GM23338 (cell line): ENCODE measurements at regions not wholly inside any gene's neighbourhood (a gene's known extent, or its start where the extent isn't known, plus 50 kb on each side); places are given as distances from the start of the nearest gene placed in this dataset.

Experiments
- ATAC-seq: fragments of 200-7000 bp; cut with Tn5 transposase; 3 replicates; pipeline ENCODE4 v1.9.1; 2020
- DNase-seq: peaks from one replicate; pipeline ENCODE4 v3.0.0-alpha.2; 2015; ENCODE audit warnings: low spot score
- H2AFZ ChIP-seq: fragments of 200-600 bp; sonication (generic); 2 replicates; pipeline ENCODE4 v1.8.0; 2016; ENCODE audit warnings: antibody characterized with exemption, mild to moderate bottlenecking, moderate library complexity
- H3F3A ChIP-seq: fragments of 200-600 bp; sonication (generic); replicated peaks from 2 replicates; pipeline ENCODE4 v1.8.0; 2017; ENCODE audit warnings: antibody characterized with exemption, mixed run types, low read depth
- H3K27ac ChIP-seq: fragments of 200-600 bp; sonication (generic); 2 replicates; pipeline ENCODE4 v1.6.1; 2016; ENCODE audit warnings: low read depth
- H3K27me3 ChIP-seq: fragments of 200-600 bp; sonication (generic); 2 replicates; pipeline ENCODE4 v1.8.0; 2016; ENCODE audit warnings: mild to moderate bottlenecking, mixed run types, moderate library complexity; ENCODE audit not compliant: insufficient read depth
- H3K36me3 ChIP-seq: fragments of 200-600 bp; sonication (generic); 2 replicates; pipeline ENCODE4 v1.8.0; 2016; ENCODE audit warnings: mild to moderate bottlenecking; ENCODE audit not compliant: insufficient read depth
- H3K4me1 ChIP-seq: fragments of 200-600 bp; sonication (generic); 2 replicates; pipeline ENCODE4 v1.8.0; 2016; ENCODE audit warnings: mild to moderate bottlenecking, moderate library complexity; ENCODE audit not compliant: insufficient read depth
- H3K4me2 ChIP-seq: fragments of 200-600 bp; sonication (generic); 2 replicates; pipeline ENCODE4 v1.7.1; 2017; ENCODE audit warnings: mixed run types
- H3K4me3 ChIP-seq: fragments of 200-600 bp; sonication (generic); 2 replicates; pipeline ENCODE4 v1.6.1; 2016; ENCODE audit warnings: mixed run types
- H3K79me2 ChIP-seq: fragments of 200-600 bp; sonication (generic); replicated peaks from 2 replicates; pipeline ENCODE4 v1.8.0; 2017; ENCODE audit warnings: mild to moderate bottlenecking; ENCODE audit not compliant: insufficient read depth
- H3K9me2 ChIP-seq: fragments of 200-600 bp; sonication (generic); 2 replicates; pipeline ENCODE4 v1.8.0; 2017; ENCODE audit not compliant: insufficient read depth
- H4K20me1 ChIP-seq: fragments of 200-600 bp; sonication (generic); replicated peaks from 2 replicates; pipeline ENCODE4 v1.8.0; 2017; ENCODE audit warnings: mild to moderate bottlenecking; ENCODE audit not compliant: insufficient read depth
- H3K27ac Mint-ChIP-seq: 2 replicates; pipeline ENCODE4 v1.8.0; 2020; ENCODE audit warnings: inconsistent platforms, mild to moderate bottlenecking, moderate library complexity, mixed read lengths
- H3K27me3 Mint-ChIP-seq: 3 replicates; pipeline ENCODE4 v1.8.0; 2022; ENCODE audit warnings: low read depth, mild to moderate bottlenecking, moderate library complexity, mixed read lengths, inconsistent platforms; ENCODE audit not compliant: insufficient read depth, poor library complexity
- H3K36me3 Mint-ChIP-seq: 3 replicates; pipeline ENCODE4 v1.8.0; 2021; ENCODE audit warnings: low read depth, mild to moderate bottlenecking, inconsistent platforms, moderate library complexity, mixed read lengths
- H3K4me1 Mint-ChIP-seq: 3 replicates; pipeline ENCODE4 v1.8.0; 2020; ENCODE audit warnings: mild to moderate bottlenecking, inconsistent platforms, mixed read lengths
- H3K4me3 Mint-ChIP-seq: 3 replicates; pipeline ENCODE4 v1.8.0; 2021; ENCODE audit warnings: moderate library complexity, mild to moderate bottlenecking, inconsistent platforms, mixed read lengths
- H3K9me3 Mint-ChIP-seq: 3 replicates; pipeline ENCODE4 v1.8.0; 2020; ENCODE audit warnings: moderate library complexity, mild to moderate bottlenecking, inconsistent platforms, mixed read lengths
- CREB1 ChIP-seq: fragments of 250-450 bp; sonication (Bioruptor Pico); IDR thresholded peaks from 2 replicates; pipeline ENCODE4 v1.5.0; 2020; ENCODE audit warnings: low read depth, mild to moderate bottlenecking, moderate library complexity
- EZH2 ChIP-seq: fragments of 200-600 bp; sonication (generic); IDR thresholded peaks from one replicate; pipeline ENCODE4 v1.8.0; 2017; ENCODE audit warnings: antibody characterized with exemption, mild to moderate bottlenecking, low read depth; ENCODE audit not compliant: unreplicated experiment
- EZH2phosphoT487 ChIP-seq: fragments of 200-600 bp; sonication (generic); IDR thresholded peaks from one replicate; pipeline ENCODE4 v1.8.1; 2018; ENCODE audit warnings: antibody characterized with exemption; ENCODE audit not compliant: unreplicated experiment
- JUNB ChIP-seq: IDR thresholded peaks from one replicate; pipeline ENCODE4 v1.6.1; 2016; ENCODE audit warnings: antibody characterized with exemption; ENCODE audit not compliant: unreplicated experiment
- NANOG ChIP-seq: IDR thresholded peaks from 2 replicates; pipeline ENCODE4 v1.6.1; 2016; ENCODE audit warnings: antibody characterized with exemption, borderline replicate concordance
- POLR2AphosphoS5 ChIP-seq: IDR thresholded peaks from 2 replicates; pipeline ENCODE4 v1.6.1; 2016; ENCODE audit warnings: antibody characterized with exemption, low read depth
- STAT1 ChIP-seq: IDR thresholded peaks from one replicate; pipeline ENCODE4 v1.6.1; 2016; ENCODE audit warnings: antibody characterized with exemption; ENCODE audit not compliant: unreplicated experiment
- ZNF114 ChIP-seq: fragments of 250-450 bp; sonication (Bioruptor Pico); IDR thresholded peaks from 2 replicates; pipeline ENCODE4 v1.5.0; 2020; ENCODE audit warnings: mild to moderate bottlenecking, moderate library complexity
- ZNF331 ChIP-seq: fragments of 250-450 bp; sonication (Bioruptor Pico); IDR thresholded peaks from 2 replicates; pipeline ENCODE4 v1.5.0; 2020; ENCODE audit warnings: low read depth, mild to moderate bottlenecking, moderate library complexity
- TF ChIP-seq, protein P1 (sequence below): IDR thresholded peaks from 2 replicates; pipeline ENCODE4 v1.6.1; 2016; ENCODE audit warnings: antibody characterized with exemption
- TF ChIP-seq, protein P2 (sequence below): IDR thresholded peaks from one replicate; pipeline ENCODE4 v1.6.1; 2018; ENCODE audit warnings: antibody characterized with exemption; ENCODE audit not compliant: unreplicated experiment
- TF ChIP-seq, protein P3 (sequence below): fragments of 250-450 bp; sonication (Bioruptor Pico); IDR thresholded peaks from 2 replicates; pipeline ENCODE4 v1.5.0; 2020; ENCODE audit warnings: mild to moderate bottlenecking, moderate library complexity
- TF ChIP-seq, protein P4 (sequence below), 2 experiments: fragments of 200-600 bp in 1 of 2; sonication (generic) in 1 of 2; conservative IDR thresholded peaks; 2 replicates each; pipeline versions ENCODE4 v1.5.1 to v1.6.1; 2016 to 2017; ENCODE audit warnings: antibody characterized with exemption in 2 of 2, low read depth in 2 of 2, mild to moderate bottlenecking in 2 of 2, moderate library complexity in 1 of 2

DNA sequence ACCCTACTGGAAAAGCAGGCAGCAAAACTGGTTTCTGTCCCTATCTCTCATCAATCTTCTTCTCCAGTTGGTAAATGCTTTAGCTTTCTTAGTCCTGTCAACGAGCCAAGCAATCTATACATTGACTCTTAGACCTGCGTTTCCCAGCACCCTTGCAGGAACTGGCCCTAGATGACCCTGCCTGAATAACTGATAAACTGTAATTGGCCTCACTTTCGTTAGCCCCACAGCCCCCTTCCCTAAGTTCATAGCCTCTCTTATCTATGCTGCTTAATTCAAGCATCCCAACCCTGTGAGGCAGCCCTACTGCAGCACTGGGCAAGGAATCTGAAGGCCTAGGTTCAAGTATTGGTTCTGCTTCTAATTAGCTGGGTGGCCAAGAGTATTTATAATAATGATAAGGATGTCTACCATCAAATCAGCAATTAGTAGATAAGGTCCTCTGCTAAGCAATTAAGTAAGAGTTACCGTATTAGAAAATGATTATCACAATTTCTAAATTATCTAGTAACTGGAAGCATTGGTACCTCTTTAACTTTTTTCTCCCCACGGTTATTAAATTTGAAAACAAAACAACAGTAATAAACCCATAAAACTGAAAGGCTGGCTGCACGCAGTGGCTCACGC is 86.4 kb upstream of the RMDN2 start:
- H3K27ac Mint-ChIP-seq: no peak overlapping the region
- no peak overlapping the region for H3K4me3 ChIP-seq
- no peak overlapping the region for H3K4me2 ChIP-seq
- H2AFZ ChIP-seq: no peak overlapping the region
- H3K9me2 ChIP-seq: 0 out of 2 replicates have a peak, but pooled peaks cover 2% of the 10 kb centered on the region
- H3K79me2 ChIP-seq: no peaks in the 10 kb centered on the region
- ATAC-seq: no peak
- peaks cover 3% of the 10 kb centered on the region for H3K27me3 Mint-ChIP-seq
- no peaks in the 10 kb centered on the region for H3K36me3 ChIP-seq
- peaks cover 4% of the 10 kb centered on the region; the same call in 1 of the 2 replicates for H3K4me1 ChIP-seq
- no peak overlapping the region for H3K4me3 Mint-ChIP-seq
- no peaks in the 10 kb centered on the region for H4K20me1 ChIP-seq
- TF ChIP-seq CREB1 (CRISPR knock-in tag): no peak
- TF ChIP-seq JUNB: no peak
- TF ChIP-seq, protein P1, sequence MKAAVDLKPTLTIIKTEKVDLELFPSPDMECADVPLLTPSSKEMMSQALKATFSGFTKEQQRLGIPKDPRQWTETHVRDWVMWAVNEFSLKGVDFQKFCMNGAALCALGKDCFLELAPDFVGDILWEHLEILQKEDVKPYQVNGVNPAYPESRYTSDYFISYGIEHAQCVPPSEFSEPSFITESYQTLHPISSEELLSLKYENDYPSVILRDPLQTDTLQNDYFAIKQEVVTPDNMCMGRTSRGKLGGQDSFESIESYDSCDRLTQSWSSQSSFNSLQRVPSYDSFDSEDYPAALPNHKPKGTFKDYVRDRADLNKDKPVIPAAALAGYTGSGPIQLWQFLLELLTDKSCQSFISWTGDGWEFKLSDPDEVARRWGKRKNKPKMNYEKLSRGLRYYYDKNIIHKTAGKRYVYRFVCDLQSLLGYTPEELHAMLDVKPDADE: no peak
- TF ChIP-seq, protein P2, sequence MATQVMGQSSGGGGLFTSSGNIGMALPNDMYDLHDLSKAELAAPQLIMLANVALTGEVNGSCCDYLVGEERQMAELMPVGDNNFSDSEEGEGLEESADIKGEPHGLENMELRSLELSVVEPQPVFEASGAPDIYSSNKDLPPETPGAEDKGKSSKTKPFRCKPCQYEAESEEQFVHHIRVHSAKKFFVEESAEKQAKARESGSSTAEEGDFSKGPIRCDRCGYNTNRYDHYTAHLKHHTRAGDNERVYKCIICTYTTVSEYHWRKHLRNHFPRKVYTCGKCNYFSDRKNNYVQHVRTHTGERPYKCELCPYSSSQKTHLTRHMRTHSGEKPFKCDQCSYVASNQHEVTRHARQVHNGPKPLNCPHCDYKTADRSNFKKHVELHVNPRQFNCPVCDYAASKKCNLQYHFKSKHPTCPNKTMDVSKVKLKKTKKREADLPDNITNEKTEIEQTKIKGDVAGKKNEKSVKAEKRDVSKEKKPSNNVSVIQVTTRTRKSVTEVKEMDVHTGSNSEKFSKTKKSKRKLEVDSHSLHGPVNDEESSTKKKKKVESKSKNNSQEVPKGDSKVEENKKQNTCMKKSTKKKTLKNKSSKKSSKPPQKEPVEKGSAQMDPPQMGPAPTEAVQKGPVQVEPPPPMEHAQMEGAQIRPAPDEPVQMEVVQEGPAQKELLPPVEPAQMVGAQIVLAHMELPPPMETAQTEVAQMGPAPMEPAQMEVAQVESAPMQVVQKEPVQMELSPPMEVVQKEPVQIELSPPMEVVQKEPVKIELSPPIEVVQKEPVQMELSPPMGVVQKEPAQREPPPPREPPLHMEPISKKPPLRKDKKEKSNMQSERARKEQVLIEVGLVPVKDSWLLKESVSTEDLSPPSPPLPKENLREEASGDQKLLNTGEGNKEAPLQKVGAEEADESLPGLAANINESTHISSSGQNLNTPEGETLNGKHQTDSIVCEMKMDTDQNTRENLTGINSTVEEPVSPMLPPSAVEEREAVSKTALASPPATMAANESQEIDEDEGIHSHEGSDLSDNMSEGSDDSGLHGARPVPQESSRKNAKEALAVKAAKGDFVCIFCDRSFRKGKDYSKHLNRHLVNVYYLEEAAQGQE: no peak
- no peak for TF ChIP-seq ZNF114 (CRISPR knock-in tag)
- TF ChIP-seq, protein P3, sequence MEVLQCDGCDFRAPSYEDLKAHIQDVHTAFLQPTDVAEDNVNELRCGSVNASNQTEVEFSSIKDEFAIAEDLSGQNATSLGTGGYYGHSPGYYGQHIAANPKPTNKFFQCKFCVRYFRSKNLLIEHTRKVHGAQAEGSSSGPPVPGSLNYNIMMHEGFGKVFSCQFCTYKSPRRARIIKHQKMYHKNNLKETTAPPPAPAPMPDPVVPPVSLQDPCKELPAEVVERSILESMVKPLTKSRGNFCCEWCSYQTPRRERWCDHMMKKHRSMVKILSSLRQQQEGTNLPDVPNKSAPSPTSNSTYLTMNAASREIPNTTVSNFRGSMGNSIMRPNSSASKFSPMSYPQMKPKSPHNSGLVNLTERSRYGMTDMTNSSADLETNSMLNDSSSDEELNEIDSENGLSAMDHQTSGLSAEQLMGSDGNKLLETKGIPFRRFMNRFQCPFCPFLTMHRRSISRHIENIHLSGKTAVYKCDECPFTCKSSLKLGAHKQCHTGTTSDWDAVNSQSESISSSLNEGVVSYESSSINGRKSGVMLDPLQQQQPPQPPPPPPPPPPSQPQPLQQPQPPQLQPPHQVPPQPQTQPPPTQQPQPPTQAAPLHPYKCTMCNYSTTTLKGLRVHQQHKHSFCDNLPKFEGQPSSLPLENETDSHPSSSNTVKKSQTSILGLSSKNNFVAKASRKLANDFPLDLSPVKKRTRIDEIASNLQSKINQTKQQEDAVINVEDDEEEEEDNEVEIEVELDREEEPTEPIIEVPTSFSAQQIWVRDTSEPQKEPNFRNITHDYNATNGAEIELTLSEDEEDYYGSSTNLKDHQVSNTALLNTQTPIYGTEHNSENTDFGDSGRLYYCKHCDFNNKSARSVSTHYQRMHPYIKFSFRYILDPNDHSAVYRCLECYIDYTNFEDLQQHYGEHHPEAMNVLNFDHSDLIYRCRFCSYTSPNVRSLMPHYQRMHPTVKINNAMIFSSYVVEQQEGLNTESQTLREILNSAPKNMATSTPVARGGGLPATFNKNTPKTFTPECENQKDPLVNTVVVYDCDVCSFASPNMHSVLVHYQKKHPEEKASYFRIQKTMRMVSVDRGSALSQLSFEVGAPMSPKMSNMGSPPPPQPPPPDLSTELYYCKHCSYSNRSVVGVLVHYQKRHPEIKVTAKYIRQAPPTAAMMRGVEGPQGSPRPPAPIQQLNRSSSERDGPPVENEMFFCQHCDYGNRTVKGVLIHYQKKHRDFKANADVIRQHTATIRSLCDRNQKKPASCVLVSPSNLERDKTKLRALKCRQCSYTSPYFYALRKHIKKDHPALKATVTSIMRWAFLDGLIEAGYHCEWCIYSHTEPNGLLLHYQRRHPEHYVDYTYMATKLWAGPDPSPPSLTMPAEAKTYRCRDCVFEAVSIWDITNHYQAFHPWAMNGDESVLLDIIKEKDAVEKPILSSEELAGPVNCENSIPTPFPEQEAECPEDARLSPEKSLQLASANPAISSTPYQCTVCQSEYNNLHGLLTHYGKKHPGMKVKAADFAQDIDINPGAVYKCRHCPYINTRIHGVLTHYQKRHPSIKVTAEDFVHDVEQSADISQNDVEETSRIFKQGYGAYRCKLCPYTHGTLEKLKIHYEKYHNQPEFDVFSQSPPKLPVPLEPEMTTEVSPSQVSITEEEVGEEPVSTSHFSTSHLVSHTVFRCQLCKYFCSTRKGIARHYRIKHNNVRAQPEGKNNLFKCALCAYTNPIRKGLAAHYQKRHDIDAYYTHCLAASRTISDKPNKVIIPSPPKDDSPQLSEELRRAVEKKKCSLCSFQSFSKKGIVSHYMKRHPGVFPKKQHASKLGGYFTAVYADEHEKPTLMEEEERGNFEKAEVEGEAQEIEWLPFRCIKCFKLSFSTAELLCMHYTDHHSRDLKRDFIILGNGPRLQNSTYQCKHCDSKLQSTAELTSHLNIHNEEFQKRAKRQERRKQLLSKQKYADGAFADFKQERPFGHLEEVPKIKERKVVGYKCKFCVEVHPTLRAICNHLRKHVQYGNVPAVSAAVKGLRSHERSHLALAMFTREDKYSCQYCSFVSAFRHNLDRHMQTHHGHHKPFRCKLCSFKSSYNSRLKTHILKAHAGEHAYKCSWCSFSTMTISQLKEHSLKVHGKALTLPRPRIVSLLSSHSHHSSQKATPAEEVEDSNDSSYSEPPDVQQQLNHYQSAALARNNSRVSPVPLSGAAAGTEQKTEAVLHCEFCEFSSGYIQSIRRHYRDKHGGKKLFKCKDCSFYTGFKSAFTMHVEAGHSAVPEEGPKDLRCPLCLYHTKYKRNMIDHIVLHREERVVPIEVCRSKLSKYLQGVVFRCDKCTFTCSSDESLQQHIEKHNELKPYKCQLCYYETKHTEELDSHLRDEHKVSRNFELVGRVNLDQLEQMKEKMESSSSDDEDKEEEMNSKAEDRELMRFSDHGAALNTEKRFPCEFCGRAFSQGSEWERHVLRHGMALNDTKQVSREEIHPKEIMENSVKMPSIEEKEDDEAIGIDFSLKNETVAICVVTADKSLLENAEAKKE (CRISPR knock-in tag): no peak
- TF ChIP-seq, protein P4, sequence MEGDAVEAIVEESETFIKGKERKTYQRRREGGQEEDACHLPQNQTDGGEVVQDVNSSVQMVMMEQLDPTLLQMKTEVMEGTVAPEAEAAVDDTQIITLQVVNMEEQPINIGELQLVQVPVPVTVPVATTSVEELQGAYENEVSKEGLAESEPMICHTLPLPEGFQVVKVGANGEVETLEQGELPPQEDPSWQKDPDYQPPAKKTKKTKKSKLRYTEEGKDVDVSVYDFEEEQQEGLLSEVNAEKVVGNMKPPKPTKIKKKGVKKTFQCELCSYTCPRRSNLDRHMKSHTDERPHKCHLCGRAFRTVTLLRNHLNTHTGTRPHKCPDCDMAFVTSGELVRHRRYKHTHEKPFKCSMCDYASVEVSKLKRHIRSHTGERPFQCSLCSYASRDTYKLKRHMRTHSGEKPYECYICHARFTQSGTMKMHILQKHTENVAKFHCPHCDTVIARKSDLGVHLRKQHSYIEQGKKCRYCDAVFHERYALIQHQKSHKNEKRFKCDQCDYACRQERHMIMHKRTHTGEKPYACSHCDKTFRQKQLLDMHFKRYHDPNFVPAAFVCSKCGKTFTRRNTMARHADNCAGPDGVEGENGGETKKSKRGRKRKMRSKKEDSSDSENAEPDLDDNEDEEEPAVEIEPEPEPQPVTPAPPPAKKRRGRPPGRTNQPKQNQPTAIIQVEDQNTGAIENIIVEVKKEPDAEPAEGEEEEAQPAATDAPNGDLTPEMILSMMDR (conservative IDR thresholded peaks at IDR 0.05; ENCODE audit: low read depth in 2 of 2): no peak
- no peak for TF ChIP-seq ZNF331
- no peak for TF ChIP-seq EZH2phosphoT487
- no peak for TF ChIP-seq NANOG
- no peak for TF ChIP-seq STAT1
- TF ChIP-seq POLR2AphosphoS5: no peak
- TF ChIP-seq EZH2: no peak
- no peaks in the 10 kb centered on the region for H3K36me3 Mint-ChIP-seq
- H3K9me3 Mint-ChIP-seq: no peaks in the 10 kb centered on the region
- H3K27me3 ChIP-seq: no peaks in the 10 kb centered on the region
- DNase-seq: no peak
- H3K4me1 Mint-ChIP-seq: peaks cover 12% of the 10 kb centered on the region
- H3F3A ChIP-seq: no peaks in the 10 kb centered on the region
- H3K27ac ChIP-seq: no peak overlapping the region
